HG03095 (cell line): ENCODE measurements at regions not wholly inside any gene's neighbourhood (a gene's known extent, or its start where the extent isn't known, plus 50 kb on each side); places are given as distances from the start of the nearest gene placed in this dataset.

Source experiments
- ATAC-seq: cut with Tn5 transposase; IDR thresholded peaks from one replicate; pipeline ENCODE4 v1.9.1; 2021; ENCODE audit warnings: moderate library complexity; ENCODE audit not compliant: unreplicated experiment

- no peak for ATAC-seq
Measured at GRCh38 chr15:70493376-70493775, 270.0 kb downstream of the UACA start.

DNA sequence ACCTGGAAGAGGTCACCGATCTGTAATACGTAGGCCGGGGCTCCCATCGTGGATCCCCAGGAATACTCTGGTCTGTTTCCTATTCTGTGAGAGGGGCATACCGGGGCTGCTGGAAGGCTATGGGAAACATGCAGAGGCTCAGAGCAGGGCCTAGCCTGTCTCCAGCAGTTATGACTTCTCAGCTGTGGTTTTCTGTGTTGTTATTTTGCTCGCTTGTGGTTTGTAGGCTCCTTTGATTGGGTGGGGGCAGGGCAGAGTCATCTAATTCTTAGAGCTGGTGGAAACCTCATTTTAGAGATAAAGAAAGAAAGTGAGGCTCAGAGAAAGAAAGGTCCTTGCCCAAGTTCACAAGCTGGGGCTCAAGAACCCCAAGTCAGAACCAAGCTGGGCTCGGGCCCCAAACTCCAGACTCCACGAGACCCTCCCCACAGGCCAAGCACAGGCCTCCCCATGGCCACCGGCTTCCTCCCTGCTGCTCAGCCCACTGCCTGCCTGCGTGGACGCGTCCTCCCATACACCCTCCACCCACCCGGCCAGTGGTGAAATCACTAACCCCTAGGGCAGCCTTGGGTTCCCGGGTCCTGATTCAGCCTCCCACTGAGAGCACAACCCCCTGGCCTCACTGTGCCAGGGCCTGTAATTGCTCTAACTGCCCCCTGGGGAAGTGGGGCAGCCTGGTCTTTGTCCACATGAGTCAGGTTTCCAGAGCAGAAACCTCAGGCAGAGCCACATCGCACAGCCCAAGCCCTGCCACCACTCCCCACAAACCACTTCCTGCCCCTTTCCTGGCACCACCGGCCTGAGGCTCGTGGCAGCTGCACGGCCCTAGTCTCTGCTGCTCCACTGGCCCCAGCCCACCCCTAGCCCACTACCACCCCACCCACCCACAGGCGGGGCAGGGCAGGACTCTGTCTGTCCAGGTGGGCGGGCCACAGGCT lies 270.8 kb downstream of the UACA start:
- peak; percentile 35 for ATAC-seq

DNA sequence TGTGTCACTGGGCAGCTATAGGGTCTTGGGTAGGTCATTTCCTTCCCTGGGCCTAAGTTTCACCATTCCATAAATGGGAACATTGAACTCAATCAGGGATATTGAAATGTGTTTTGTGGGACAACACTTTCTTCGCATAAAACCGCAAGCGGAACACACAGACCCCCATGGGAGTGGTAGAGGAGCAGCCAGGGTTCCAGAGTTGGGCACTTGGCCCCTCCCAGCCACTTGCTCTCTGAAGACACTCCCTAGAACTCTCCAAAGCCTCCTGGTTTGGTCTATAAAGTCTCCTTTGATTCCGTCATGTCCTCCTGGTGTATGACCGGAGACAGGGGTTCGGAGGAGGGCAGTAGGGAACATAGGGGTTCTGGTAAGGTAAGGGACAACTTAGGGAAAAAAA lies 271.7 kb downstream of the UACA start:
- ATAC-seq = no peak

DNA sequence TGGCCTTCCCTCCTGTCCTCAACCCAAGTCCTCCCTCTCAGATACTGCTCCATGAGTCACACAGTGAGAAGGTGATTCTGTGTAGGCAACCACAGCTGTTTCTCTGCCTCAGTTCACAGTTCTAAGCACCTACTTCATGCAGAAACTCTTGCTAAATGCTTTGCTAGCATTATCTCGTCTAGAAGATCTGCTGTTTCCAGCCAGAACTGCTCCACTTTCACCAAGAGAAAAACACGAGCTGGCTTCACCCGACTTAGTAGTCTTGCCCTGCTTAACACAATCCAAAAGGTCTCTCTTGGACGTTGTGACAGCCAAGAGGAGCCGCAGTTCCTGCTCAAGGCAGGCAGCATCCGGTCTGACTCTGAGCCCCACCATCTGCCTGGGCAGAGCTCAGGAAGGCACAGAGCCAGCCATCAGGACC lies 272.1 kb downstream of the UACA start:
- ATAC-seq = no peak

- ATAC-seq = no peak
Measured at GRCh38 chr15:70490838-70491155, 272.6 kb downstream of the UACA start.

DNA sequence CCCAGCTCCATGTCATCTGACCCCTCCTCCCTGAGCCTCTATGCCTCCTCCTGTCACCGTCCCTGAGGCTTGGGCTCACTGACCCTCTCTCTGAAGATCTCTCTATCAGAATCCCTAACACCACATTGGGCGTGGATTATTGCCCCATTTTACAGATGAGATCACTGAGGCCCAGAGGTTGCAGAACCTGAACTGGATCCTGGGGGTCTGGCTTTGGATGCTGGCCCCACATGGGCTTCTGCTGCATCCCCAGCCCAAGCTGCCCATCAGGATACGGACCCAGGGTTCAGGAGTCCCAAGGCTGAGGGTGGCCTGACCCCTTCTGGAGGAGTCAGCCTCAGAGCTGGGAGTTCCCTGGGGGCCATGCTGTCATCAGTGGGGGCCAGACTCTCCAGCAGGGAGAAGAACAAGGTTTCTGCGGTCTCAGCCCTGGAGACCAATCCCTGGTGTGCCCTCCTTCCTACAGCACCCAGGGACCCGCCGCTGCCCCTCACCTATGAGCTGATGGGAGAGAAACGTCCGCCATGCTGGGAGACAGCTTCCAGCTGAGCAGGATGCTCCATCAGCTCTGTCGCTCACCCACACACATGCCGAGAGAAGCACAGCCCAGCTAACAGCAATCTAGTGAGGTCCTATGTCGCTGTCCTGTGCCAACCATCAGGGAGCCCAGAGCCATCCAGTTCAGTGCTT lies 273.1 kb downstream of the UACA start:
- no peak for ATAC-seq

GRCh38 chr15:70488941-70489848 lies 274.2 kb downstream of the UACA start:
- no peak for ATAC-seq

GRCh38 chr15:70488002-70488605 lies 275.3 kb downstream of the UACA start:
- no peak for ATAC-seq

GRCh38 chr15:70487387-70487740 lies 276.0 kb downstream of the UACA start:
- ATAC-seq = no peak

DNA sequence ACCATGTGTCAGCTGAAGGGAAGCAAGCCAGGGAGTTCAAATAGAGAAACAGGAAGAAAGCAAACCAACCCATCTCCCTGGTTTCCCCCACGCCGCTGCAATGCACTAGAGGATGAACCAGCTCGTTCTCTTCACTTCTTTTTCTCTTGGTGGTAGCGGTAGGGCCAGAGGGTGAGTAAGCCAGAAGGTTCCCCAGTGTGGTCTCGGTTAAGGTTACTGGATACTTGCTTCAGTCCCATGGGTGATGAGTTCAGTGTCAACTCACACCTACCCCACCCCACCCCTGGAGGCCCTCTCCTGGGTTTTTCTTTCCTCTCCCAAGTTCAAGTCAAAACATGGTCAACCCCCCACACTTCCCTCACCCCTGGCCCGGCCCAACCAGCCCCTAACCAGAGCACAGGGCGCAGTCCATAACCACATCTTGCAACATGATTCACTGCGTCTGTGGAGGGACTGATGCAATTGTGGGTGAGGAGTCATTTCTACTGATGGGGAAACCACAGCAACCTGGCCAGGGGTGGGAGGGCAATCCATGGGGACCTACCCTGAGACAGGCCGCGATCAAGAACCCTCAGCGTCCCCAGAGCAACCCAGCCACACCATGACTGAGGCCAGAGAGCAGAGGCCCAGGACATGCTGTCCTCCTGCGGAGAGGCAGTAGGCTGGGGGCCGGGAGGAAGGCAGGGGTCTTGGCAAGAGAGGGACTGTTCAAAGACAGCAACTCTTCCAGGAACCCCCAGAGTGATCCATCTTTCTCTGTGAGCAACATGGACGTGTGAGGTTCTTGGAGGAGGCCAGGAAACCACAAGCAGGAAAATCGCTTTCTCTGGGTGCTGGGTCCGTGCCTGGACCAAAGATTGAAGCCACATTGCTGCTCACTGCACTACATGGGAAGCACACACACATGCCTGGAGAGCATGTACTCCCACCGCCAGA lies 276.6 kb downstream of the UACA start:
- ATAC-seq = peak; percentile 55

GRCh38 chr15:70486012-70486411 lies 277.3 kb downstream of the UACA start:
- no peak for ATAC-seq

DNA sequence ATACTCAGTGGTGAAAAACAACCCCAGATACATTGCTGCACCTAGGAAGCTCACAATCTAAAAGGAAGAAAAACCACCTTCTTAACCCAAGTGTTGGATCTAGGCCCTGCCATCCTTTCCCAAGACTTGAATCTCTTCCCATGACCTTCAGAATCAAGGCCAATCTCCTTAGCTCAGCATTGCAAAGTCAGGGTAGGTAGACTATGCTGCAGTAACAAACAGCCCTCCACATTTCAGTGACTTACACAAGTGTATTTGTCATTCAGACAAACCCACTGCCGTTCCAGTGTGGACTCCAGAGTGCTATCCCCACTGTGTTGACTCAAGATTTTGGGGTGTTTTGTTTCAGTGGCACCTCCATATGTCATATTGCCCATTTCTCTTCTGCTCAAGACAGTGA lies 278.4 kb downstream of the UACA start:
- no peak for ATAC-seq

- ATAC-seq = no peak
Measured at GRCh38 chr15:70483513-70483912, 279.8 kb downstream of the UACA start.

DNA sequence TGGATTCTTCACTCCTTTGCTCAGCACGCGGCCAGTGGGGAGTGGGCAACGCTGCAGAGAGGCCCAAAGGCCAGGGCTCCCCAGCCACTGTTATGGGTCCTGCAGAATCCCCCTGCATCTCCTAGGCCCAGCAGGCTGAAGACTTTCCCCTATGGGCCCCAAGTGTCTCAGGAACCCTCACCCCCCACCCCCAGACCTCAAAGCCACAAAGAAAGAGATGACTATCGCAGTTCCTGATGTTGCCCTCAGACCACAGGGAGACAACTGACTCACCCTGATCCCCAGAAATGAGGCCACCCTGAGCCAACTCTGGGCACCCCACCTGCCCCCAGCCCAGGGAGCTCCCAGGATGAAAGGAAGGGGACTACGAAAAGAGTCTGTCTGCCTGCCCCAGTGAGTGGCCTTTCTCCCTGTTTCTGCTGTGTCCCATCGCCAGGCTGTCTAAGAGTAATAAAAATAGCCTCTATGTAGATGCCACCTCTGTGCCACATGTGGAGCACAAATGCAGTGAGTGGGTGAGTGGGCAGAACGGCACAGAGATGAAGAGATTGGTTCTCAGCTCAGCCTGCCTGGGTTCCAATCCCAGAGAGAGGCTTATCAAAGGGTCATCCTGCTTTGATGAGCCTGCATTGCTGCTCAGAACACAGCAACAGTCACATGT lies 283.0 kb downstream of the UACA start:
- ATAC-seq = no peak

DNA sequence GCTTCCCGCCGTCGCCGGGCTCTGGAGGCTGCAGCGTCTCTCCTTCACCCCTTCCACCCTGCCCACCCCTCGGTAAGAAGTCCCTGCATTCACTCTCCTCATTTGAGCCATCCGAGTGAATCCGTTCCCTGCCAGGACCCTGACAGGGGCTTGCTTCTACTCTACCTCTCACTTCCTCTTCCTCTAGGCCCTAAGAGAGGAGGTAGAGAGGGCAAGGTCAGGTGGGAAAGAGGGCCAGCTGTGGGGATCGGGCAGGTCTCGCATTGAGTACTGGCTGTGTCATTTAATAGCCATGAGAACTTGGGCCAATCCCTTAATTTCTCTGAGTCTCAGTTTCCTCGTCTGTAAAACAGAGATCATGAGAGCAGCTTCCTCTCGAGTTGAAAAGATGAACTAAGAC lies 283.6 kb downstream of the UACA start:
- no peak for ATAC-seq

GRCh38 chr15:70479056-70479455 lies 284.3 kb downstream of the UACA start:
- no peak for ATAC-seq

DNA sequence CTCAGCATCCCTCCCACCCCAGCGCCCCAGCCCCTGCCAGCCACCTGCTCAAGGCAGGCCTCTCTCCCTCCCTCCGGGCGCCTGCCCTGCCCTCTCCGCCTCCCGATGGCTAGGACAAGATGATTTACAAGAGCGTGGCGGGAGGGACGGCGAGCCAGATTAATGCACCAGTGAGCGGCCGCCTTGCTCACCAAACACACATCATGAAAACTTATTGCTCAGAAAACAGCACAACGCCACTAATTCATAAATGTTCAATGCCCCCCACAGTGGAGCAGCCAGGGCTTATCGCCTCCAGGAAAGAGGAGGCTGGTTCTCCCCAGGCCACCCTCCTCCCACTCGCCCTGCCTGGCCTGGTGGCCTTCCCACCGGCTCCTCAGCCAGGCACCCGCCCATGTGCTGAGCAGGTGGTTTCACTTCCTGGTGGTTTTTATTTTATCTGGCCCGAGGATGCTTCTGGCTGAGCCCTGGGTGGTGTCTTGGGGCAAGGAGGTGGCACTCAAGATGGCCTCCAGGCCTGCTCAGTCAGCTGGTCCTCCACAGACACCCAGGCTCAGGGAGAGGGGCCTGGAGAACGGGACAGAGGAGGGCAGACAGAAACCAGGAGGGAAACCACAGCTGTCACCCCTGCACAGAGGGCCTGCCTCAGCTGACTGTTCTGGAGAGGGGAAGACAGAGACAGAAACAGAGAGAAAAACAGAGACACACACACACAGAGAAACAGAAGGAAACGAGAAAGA lies 284.9 kb downstream of the UACA start:
- peak; percentile 48 for ATAC-seq

- ATAC-seq = no peak
Measured at GRCh38 chr15:70477750-70478250, 285.6 kb downstream of the UACA start.

- no peak for ATAC-seq
Measured at GRCh38 chr15:70476441-70476840, 286.9 kb downstream of the UACA start.
